Activated CD8-positive, alpha-beta memory T cell treated with anti-CD3 and anti-CD28 coated beads for 24 hours (primary cell): ENCODE measurements at regions not wholly inside any gene's neighbourhood (a gene's known extent, or its start where the extent isn't known, plus 50 kb on each side); places are given as distances from the start of the nearest gene placed in this dataset.

Source experiments
- DNase-seq: peaks from one replicate; pipeline ENCODE4 v3.0.0-alpha.2; 2020

DNA sequence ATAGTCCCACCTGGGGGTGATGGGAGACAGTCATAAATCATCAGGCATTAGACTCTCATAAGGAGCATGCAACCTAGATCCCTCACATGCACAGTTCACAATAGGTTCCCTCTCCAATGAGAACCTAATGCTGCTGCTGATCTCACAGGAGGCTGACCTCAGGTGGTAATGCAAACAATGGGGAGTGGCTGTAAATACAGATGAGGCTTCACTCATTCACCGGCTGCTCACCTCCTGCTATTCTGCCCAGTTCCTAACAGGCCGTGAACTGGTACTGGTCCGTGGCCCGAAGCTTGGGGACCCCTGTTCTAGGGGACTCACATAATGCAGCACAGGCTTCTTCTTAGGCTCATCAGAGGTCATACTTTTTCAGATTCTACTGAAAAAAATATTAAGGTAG is 625.9 kb upstream of the AGA start:
- no peak for DNase-seq

DNA sequence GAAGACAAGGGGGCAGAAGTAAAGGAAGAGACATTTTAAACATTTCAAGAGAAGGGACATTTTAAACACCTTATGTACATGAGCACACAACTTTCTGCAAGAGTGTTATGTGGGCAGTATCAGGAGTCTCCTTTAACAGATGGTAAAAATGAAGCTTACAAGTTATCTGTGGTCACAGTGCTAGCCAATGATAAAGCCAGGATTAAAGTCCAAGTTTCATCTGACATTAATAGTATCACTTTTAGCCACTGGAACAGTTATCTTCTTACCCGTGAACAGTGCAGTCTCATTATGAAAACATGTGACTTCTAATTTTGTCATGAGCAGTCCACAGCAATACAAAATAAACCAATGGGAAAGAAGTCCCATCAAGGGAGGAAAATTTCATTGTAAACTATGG is 627.9 kb upstream of the AGA start:
- no peak for DNase-seq

DNA sequence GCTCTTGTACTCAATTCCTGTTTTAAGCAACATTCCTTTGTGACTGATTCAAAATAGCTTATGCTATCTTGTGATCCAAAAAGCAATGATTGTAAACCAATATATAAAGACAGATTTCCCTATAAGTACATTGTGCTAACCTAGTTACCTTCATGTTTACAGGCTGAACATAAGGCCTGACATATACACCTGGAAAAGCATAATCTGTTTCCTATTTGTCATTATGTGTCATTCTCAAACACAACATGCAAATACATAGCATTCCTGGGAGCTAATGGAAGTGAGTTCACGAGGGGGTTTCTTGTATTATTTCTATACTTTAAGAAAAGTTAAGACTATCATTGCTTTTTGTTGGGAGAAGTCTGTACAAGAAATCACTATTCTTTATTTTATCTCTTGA is 638.1 kb upstream of the AGA start:
- DNase-seq, result no peak

DNA sequence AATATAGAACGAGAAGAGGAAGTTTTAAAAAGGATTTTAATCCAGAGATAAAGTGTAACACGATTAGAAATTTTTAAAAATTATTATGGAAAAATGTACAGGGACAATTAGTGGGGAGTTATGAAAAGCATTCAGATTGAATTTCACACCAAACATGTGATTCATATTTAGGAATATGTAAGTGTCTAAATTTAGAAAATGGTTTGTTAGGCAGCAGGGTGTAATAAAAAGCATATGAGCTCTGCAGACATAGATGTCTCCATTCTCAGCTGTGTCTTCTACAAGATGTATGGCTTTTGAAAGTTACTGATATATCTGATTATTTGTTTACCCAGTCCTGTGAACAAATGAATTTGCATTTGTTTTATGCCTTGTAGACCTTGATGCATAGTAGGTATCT is 638.9 kb upstream of the AGA start:
- DNase-seq, result no peak

DNA sequence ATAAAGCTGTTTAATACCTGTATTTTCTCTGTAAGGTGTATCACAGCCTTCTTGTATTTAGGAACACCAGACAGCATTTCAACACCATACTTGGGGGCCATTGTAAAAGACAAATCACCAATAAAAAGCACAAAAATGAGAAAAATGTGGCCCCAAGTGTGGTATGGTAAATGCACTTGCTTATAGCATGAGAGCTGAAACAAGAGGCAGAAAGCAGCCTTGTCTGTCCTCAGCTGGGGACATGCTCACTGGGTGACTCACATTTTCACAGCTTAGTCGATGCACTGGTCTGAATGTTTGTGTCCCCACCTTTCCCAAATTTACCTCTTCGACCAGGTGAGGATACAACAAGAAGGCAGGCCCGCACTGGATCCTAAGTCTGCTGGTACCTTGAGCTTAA is 639.7 kb upstream of the AGA start:
- DNase-seq, result no peak

DNA sequence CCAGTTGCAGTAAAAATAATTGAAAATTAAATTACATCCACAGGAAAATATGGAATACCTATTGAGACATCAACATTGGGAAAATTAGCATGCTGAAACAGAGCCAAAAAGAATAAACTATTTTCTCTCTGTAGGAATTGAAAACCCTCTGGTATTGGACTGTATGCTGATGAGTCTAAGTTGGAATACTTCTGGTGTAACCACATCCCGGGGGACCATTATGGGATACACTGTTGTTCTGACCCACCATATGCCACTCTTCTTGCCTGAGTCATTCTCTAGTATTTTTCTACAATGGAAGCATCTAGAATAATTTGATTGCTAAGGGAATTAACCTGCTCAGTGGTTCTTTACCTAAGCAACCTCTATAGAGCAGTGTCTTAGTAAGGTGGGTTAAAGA is 640.7 kb upstream of the AGA start:
- DNase-seq, result no peak

DNA sequence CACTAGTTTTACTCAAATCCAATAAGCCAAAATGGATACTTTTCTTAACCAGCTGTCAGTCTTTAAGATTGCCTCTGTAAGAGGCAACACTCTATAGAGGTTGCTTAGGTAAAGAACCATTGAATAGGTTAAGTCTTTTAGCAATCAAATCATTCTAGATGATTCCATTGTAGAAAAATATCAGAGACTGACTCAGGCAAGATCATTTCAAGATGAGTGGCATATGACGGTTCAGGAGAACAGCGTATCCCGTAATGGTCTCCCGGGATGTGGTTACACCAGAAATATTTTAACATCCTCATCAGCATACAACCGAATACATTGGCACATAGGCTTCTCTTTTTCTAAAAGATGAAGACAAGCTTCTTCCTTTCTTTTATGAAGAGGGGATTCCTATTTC is 641.7 kb upstream of the AGA start:
- DNase-seq, result no peak

DNA sequence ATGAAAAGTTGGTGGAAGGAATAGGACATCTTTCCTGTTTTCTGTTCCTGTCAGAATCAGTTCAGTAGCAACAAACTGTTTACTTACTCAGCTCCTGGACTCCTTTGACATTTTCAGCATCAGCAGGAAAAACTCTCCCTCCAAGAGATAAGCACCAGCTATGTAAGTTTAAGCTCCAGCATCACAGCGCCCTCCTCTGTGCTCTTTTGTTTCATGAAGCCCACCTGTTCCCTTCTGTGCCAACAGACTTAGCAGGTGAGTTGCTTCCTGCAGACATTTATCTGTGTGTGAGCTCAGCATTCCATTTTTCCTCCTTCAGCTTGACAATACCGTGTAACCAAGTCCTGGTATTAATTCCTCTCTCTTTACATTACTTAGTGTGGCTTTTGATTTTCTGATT is 644.1 kb upstream of the AGA start:
- no peak for DNase-seq

DNA sequence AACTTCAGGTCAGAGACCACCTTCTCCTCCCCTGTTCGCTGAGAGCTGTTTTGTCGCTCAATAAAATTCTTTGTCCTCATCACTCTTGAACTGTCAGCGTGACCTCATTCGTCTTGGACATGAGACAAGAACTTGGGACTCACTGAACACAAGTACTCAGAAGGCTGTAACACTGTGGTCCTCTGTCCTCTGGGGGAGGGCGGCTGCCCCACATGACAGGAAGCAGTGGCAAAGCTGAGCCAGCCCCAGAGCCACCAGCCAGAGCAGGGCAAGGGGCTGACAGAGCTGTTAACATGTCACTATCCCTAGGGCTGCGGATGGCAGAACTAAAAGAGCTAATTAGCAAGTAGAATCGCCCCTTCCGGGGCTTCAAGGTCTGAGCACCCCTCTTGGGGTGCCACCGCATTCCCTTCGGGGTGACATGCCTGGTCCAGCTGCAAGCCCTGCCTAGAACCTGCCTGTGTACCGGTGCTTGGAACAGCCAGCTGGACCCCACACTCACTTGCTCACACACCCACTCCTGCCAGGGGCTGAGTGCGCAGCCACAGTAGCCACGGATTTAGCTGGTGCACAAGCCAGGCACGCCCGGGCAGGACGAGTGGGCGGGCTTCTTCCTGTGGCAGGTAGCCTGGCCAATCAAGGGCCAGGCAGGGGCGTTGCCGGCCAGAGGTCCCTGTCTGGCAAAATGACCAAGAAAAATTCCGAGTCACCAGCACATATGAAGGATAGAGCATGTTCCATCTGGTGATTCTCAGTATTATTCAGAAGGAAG is 648.6 kb upstream of the AGA start:
- no peak for DNase-seq

DNA sequence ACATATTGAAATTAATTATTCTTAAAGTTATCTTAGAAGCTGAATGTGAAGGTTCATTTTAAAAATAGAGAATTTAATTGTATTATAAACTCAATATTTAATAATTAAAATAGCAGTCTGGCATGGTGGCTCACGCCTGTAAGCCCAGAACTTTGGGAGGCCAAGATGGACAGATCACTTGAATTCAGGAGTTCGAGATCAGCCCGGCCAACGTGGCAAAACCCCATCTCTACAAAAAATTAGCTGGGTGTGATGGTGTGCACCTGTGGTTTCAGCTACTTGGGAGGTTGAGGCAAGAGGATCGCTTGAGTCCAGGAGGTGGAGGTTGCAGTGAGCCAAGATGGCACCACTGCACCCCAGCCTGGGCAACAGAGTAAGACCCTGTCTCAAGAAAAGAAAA is 659.9 kb upstream of the AGA start:
- DNase-seq, result no peak

DNA sequence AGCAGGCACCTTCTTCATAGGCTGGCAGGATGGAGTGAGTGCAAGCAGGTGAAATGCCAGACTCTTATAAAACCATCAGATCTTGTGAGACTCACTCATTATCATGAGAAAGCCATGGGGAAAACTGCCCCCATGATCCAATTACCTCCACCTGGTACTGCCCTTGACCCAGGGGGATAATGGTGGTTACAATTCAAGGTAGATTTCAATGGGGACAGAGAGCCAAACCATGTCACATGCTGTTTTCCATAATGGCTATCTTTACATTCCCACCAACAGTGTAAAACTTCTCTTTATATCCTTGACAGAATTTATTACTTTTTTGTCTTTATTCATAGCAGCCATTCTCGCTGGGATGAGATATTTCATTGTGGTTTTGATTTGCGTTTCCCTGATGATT is 663.0 kb upstream of the AGA start:
- no peak for DNase-seq

DNA sequence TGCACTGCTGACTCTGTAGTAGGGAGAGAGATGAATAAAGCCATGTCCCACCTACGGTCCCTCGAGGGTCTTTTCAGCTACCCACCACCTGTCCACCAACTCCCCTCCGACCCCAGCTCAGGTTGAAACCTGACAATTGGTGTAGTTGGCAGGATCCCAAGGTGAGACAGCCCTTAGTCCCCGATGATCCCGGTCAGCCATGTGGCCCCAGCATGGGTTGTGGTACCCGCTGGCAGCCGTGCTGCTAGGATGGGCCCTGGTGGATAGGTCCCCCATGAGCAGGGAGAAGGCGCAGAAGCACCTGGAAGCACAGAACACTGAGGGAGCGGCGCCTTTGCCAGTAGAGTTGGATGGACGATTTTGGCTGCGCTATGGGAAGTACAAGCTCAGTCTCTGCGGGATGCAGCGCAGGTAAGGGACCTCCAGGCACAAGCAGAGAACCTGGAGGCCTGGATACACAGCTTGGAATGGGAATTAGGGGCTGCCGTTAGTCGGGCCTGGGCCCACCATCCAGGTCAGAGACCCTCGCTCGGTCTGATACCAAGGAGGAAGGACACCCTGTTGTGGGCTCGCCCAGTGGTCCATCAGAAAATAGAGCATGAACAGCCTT is 694.6 kb upstream of the AGA start:
- DNase-seq, result no peak

DNA sequence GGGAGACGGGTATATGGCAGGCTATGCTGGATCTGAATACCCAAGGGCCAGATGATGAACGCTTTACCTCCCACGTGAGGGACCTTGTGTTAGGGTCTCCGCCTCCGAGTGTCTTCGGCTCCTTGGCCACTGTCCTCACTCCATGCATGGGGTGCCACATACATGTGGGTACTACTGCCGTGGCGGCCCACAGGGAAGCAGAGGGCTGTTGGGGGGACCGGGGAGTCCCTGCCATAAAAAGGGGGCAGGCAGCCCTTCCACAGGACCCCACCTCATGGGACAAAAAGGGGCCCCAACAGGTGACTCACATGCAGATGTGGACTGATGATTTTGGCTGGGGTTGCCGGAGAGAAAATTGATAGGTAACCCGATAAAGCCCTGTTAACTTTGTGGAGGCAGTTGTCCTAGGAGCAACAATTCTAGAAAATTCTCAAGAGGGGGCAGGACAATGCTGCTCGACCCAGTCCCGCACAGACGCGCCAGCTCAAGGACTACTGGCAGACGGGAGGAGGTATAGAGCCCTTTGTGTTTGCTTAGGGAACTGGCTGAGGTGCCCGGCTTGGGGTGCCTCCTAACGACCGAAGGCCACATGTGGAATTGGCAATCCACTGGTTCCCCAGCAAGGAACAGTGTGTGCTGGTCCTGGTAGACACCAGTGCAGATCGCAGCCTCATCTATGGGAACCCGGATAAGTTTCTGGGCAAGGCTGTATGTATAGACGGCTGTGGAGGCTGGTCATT is 695.7 kb upstream of the AGA start:
- DNase-seq, result no peak

DNA sequence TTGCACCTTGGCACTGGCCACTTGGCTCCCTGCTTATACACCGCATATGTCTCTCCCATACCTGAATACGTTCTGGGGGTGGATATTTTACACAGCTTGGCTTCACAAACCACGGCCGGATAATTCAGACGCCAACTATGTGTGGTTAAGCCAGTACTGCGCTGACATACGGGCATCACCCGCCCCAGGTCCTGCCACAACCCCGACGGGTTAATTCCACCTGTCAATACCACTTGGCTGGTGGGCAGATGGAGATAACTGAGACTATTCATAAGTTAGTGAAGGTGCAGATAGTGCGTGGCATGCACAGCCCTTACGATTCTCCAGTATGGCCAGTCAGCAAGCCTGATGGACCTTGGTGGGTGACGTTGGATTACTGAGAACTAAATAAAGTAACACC is 696.3 kb upstream of the AGA start:
- DNase-seq, result no peak

DNA sequence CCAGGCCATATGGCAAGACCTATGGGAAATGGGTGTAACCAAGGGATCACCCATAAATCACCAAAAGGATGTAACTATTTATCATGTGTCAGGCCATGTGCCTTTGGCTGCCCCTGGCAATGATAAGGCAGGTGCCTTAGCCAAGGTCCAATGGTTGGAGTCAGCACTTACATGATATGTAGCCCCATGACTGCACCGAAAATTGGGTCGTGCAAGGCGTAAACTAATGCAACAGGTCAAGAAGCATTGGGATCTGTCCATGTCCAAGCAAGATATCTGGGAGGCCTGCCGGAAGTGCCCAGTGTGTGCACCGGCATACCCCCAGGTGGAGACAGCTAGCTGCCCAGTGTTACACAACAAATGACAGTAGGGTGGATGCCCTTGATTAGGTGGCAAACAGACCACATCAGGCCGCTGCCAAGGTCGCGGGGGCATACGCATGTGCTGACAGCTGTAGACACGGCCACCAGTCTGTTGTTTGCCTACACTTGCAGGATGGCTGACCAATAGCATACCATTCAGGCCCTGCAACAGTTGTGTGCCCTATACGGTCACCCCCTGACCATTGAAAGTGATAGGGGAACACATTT is 698.2 kb upstream of the AGA start:
- no peak for DNase-seq

DNA sequence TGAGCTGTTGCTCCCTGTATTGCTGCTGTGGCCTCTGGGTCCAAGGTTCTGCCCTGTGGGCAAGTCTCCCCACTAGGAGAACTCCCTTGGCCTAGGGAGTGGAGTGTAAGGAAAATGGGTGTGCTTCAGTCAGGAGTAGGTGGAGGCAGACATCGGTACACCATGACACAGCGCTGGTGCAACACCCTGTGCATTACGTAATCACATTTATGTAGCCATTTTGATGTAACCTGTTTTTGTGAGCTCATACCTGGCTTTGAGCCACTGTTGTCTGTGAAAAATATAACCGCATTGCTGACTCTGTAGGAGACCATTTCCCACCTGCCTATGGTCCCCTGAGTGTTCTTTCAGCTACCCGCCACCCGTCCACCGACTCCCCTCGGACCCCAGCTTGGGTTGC is 700.5 kb upstream of the AGA start:
- DNase-seq, result no peak

DNA sequence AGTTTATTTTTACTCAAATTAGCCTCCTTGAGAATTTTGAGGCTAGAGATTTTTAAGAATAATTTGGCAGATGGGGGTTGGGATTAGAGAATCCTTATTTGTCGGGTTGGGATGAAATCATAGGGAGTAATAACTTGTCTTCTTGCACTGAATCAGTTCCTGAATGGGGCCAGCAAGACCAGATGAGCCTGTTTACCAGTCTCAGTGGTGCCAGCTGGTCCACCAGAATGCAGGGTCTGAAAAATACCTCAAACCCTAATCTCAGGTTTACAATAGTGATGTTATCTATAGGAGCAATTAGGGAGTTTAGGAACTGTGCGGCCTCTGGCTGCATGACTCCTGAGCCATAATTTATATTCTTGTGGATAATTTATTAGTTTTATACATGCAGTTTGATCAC is 705.9 kb upstream of the AGA start:
- no peak for DNase-seq

DNA sequence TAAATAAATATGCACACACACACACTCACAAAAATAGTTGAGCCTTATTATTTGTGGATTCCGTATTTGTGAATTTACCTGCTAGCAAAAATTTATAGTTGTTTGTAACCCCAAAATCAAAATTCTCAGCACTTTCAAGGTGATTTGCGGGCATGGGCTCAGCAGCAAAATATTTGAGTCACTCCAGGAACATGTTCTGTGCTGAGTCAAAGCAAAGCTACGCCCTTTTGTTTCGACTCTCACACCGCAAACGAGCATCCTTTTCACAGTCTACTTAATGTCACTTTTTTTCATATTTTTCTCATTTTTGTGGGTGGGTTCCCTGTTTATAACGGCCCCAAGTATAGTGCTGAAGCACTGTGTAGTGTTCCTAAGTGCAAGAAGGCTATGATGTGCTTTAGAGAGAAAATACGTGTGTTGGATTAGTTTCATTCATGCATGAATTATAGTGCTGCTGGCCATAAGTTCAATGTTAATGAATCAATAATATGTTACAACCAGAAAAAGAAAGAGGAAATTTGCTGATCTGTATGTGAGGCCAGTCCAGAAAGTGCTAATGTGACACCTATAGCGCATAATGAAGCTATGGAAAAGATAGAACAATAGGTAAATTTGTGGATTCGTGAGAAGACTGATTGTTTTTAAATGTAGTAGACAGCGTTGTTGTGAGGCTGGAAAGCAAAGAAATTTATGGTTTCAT is 723.2 kb upstream of the AGA start:
- DNase-seq, result no peak

DNA sequence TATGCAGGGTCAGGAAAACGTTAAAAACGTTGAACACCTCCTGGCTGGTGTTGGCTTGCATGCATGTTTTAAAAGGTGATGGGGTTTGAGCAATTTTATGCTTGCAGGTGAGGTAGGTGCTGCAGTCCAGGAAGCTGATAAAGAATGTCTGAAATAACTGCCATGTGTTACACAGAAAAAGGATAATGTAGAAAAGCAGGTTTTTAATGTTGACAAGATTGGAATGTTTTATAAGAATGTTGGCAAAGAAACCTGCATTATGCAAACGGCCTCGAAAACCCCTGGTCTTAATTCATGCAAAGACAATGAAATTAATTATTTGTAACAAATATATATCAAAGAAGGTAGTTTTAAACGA is 723.7 kb upstream of the AGA start:
- no peak for DNase-seq

DNA sequence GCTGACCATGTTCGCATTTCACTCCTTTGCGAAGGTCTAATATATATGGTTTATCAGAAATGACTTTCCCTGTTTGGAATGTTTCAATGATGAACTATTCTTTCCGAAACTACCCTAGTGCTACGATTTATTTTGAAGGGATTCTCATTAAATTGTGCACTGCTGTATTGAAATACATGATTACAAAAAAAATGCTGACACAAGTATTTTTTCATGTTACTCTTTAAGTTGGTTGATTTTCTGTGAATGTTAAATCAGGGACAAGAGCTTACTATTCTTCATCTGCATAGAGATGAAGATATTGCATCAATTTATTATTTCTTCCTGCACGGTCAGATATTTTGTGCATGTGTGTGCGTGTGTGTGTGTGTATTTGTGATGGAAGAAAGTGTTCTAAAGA is 731.5 kb upstream of the AGA start:
- no peak for DNase-seq

DNA sequence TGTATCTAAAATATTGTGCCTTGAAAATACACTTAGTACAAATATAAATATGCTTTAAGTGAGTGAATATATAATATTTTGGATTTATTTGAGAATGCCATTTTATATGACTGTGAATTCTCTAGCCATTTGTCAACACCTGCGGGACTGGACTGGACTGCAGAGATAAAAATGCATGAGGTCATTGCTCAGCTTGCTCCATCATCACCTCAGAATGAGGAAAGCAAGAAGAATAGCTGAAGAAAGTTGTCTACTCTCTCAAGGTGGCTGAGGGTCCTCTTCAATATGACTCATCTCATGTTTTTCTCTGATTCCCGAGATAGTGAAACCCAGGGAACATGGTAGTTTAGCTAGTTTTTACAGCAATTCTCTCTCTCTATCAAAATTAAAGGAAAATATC is 732.5 kb upstream of the AGA start:
- no peak for DNase-seq

DNA sequence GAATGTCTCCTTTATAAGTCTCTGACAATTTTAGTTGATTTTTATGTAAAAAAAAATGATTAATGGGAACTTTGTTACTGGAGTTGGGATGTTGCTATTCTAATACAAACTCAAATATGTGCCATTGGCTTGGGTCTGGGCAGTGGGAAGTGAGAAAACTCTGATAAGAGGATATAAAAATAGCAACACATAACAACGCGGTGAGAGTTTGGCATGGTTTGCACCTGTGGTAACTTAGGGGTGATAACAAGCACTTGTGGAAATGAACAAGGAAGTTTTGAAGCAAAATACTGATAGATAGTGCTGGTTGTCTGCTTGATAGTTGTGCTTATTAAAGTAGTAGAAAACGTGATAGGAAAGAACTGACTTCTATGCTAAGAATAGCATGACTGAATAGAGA is 743.3 kb upstream of the AGA start:
- no peak for DNase-seq

DNA sequence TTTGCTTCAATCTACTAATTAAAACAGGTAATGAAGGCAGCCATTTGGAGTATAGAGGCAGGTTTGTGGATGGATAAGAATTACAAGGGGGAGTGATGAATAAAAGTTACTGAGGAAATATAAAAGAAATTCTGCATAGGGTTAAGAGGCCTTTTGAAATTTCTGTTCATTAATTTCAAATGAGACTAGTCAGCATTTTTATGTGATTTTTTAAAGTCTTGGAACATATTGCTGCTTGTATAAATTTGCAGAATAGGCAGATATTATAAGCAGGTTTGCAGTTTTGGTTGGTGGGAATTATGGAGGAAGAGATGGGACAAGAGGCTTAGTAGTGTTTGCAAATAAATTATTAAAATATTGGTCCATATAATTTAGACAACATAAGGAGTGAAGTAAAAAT is 750.4 kb upstream of the AGA start:
- DNase-seq, result no peak
